ENCODE measurements at regions not wholly inside any gene's neighbourhood (a gene's known extent, or its start where the extent isn't known, plus 50 kb on each side); places are given as distances from the start of the nearest gene placed in this dataset.

GRCh38 chr18:38221476-38222100 is 656.0 kb upstream of the CELF4 start:
- Histone ChIP-seq H3K27ac (no peak overlapping the region), H3K36me3 (no peaks in the 10 kb centered on the region), H3K4me1 (no peaks in the 10 kb centered on the region), H3K4me3 (no peak overlapping the region), H3K27me3 (no peaks in the 10 kb centered on the region), H3K9me3 (no peaks in the 10 kb centered on the region)
- in situ Hi-C loops (cut with MboI; ENCODE audit: low pct_ligation_motif_present in 1 of 4, low pct_unique_long_range_greater_than_20kb in 1 of 4, low sequenced_read_pairs in 3 of 4) = no loop called here
- DNase-seq = no peak
- 75 to 90% methylated on average over 2 to 7 of the region's 7 CpGs for WGBS, 2 donors (ENCODE audit: low coverage in 1 of 2)
- no peak for TF ChIP-seq POLR2A (IDR thresholded peaks at IDR 0.05)
- TF ChIP-seq, protein P1, sequence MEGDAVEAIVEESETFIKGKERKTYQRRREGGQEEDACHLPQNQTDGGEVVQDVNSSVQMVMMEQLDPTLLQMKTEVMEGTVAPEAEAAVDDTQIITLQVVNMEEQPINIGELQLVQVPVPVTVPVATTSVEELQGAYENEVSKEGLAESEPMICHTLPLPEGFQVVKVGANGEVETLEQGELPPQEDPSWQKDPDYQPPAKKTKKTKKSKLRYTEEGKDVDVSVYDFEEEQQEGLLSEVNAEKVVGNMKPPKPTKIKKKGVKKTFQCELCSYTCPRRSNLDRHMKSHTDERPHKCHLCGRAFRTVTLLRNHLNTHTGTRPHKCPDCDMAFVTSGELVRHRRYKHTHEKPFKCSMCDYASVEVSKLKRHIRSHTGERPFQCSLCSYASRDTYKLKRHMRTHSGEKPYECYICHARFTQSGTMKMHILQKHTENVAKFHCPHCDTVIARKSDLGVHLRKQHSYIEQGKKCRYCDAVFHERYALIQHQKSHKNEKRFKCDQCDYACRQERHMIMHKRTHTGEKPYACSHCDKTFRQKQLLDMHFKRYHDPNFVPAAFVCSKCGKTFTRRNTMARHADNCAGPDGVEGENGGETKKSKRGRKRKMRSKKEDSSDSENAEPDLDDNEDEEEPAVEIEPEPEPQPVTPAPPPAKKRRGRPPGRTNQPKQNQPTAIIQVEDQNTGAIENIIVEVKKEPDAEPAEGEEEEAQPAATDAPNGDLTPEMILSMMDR (IDR thresholded peaks at IDR 0.05) = no peak
- TF ChIP-seq EP300 (IDR thresholded peaks at IDR 0.05; ENCODE audit: low read depth) = no peak
- no peak for TF ChIP-seq POLR2AphosphoS5 (IDR thresholded peaks at IDR 0.05)
- intact Hi-C loops (cut with DNase I; ENCODE audit: low total_unique reads) = no loop called here

DNA sequence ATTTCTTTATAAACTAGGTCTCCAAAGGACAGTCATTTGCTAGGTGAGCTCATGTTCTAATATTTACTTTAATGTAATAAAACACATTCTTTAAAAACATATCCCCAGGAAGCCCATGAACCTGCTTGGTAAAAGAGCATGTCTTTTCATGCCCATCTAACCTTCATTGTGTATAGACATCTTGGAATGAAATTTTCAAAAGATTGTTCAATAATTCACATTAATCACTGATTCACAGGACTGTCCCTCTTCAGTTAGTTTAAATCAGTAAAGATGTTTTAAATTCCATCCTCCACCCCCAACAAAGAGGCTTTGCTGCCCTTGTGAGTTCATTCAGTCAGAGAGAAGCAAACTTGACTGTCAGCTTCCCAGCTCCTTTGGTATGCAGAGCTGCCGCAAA is 633.4 kb upstream of the CELF4 start:
- no peak for DNase-seq
- intact Hi-C loops (cut with DNase I; ENCODE audit: low total_unique reads) (no loop called here), in situ Hi-C loops (cut with MboI; ENCODE audit: low pct_ligation_motif_present in 1 of 4, low pct_unique_long_range_greater_than_20kb in 1 of 4, low sequenced_read_pairs in 3 of 4) (no loop called here)
- no peak for TF ChIP-seq POLR2AphosphoS5 (IDR thresholded peaks at IDR 0.05)
- no peak for TF ChIP-seq POLR2A (IDR thresholded peaks at IDR 0.05)
- TF ChIP-seq, protein P1 (IDR thresholded peaks at IDR 0.05) = no peak
- no peak for TF ChIP-seq EP300 (IDR thresholded peaks at IDR 0.05; ENCODE audit: low read depth)
- 45 to 50% methylated on average over 1 of the region's 1 CpG for WGBS, 2 donors (ENCODE audit: low coverage in 1 of 2)
- H3K27ac ChIP-seq = no peak overlapping the region
- H3K4me1 ChIP-seq = no peaks in the 10 kb centered on the region
- H3K4me3 ChIP-seq = no peak overlapping the region
- H3K27me3 ChIP-seq = no peaks in the 10 kb centered on the region
- H3K36me3 ChIP-seq = no peaks in the 10 kb centered on the region
- no peaks in the 10 kb centered on the region for H3K9me3 ChIP-seq

DNA sequence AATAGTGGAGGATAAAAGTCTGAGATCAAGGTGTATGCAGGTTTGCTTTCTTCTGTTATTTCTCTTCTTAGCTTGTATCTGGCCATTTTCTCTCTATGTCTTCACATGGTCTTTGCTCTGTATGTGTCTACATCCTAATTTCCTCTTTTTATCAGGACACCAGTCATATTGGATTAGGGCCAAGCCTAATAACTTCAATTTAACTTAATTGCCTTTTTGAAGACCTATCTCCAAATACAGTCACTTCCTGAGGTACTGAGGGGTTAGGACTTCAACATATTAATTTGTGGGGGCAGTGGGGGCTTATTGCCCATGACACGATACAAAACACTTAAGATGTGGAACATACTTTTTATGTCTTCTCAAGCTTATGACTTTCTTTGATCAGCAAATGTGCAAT is 632.9 kb upstream of the CELF4 start:
- Histone ChIP-seq H3K27ac (no peak overlapping the region), H3K9me3 (no peaks in the 10 kb centered on the region), H3K27me3 (no peaks in the 10 kb centered on the region), H3K36me3 (no peaks in the 10 kb centered on the region), H3K4me3 (no peak overlapping the region), H3K4me1 (no peaks in the 10 kb centered on the region)
- no peak for DNase-seq
- 70 to 83% methylated on average over 1 of the region's 1 CpG for WGBS, 2 donors (ENCODE audit: low coverage in 1 of 2)
- intact Hi-C loops (cut with DNase I; ENCODE audit: low total_unique reads) = no loop called here
- in situ Hi-C loops (cut with MboI; ENCODE audit: low pct_ligation_motif_present in 1 of 4, low pct_unique_long_range_greater_than_20kb in 1 of 4, low sequenced_read_pairs in 3 of 4) = no loop called here
- TF ChIP-seq POLR2AphosphoS5 (IDR thresholded peaks at IDR 0.05) = no peak
- no peak for TF ChIP-seq EP300 (IDR thresholded peaks at IDR 0.05; ENCODE audit: low read depth)
- TF ChIP-seq, protein P1 (IDR thresholded peaks at IDR 0.05) = no peak
- TF ChIP-seq POLR2A (IDR thresholded peaks at IDR 0.05) = no peak

DNA sequence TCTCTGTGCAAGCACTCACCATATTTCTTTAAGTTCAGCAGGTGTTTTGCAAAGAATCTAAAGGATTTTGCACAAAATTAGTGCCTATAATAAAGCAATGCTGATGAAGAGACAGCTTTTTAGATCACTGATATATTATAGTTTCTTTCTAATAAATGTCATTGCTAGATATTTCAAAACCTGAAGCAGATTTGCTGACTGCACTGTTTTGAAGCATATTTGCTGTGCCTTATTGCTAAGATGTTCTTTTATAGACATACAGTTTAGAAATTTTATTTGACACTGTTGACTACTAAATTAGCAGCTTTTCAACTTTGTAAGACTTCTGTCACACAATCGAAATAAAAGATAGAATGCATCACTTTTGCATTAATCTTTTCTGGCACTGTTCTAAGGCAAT is 620.9 kb upstream of the CELF4 start:
- Histone ChIP-seq H3K36me3 (no peaks in the 10 kb centered on the region), H3K9me3 (peaks cover 9 to 12% of the 10 kb centered on the region in 2 donors), H3K27ac (no peak overlapping the region), H3K4me3 (no peak overlapping the region), H3K27me3 (no peaks in the 10 kb centered on the region), H3K4me1 (no peaks in the 10 kb centered on the region)
- in situ Hi-C loops (cut with MboI; ENCODE audit: low pct_ligation_motif_present in 1 of 4, low pct_unique_long_range_greater_than_20kb in 1 of 4, low sequenced_read_pairs in 3 of 4) = no loop called here
- no peak for TF ChIP-seq POLR2AphosphoS5 (IDR thresholded peaks at IDR 0.05)
- TF ChIP-seq EP300 (IDR thresholded peaks at IDR 0.05; ENCODE audit: low read depth) = no peak
- no peak for TF ChIP-seq POLR2A (IDR thresholded peaks at IDR 0.05)
- TF ChIP-seq, protein P1 (IDR thresholded peaks at IDR 0.05) = no peak
- 47 to 51% methylated on average over 1 of the region's 1 CpG for WGBS, 2 donors (ENCODE audit: low coverage in 1 of 2)
- intact Hi-C loops (cut with DNase I; ENCODE audit: low total_unique reads) = no loop called here
- no peak for DNase-seq
